H1 (cell line): ENCODE measurements at regions not wholly inside any gene's neighbourhood (a gene's known extent, or its start where the extent isn't known, plus 50 kb on each side); places are given as distances from the start of the nearest gene placed in this dataset.

Experiments
- BCL11A ChIP-seq, 2 experiments: IDR thresholded peaks; one replicate each; pipeline ENCODE4 v1.6.1; 2011; ENCODE audit warnings: low read depth in 2 of 2, low read length in 2 of 2, mild to moderate bottlenecking in 2 of 2
- CEBPB ChIP-seq: IDR thresholded peaks from 2 replicates; pipeline ENCODE4 v1.6.1; 2012; ENCODE audit warnings: low read depth, low read length
- KDM5A ChIP-seq: fragments of 200-600 bp; IDR thresholded peaks from 2 replicates; pipeline ENCODE4 v1.7.1; 2012; ENCODE audit warnings: mild to moderate bottlenecking, low read length, inconsistent platforms, mixed read lengths
- SAP30 ChIP-seq: fragments of 300-600 bp; sonication (generic); IDR thresholded peaks from 2 replicates; pipeline ENCODE4 v1.7.1; 2012; ENCODE audit warnings: low read length, moderate library complexity, mild to moderate bottlenecking, inconsistent platforms; ENCODE audit not compliant: insufficient read depth, insufficient replicate concordance
- YY1 ChIP-seq: IDR thresholded peaks from 2 replicates; pipeline ENCODE4 v1.6.1; 2011; ENCODE audit warnings: low read depth, mild to moderate bottlenecking, low read length

- no peak for TF ChIP-seq BCL11A (IDR thresholded peaks at IDR 0.05; ENCODE audit: low read depth in 2 of 2, low read length in 2 of 2)
- TF ChIP-seq YY1: no peak
- no peak for TF ChIP-seq SAP30
- TF ChIP-seq CEBPB: no peak
- no peak for TF ChIP-seq KDM5A
Observed at GRCh38 chr9:11206925-11207324, 594.1 kb upstream of the PTPRD start (continued).
